GM21576 (cell line): ENCODE measurements at regions not wholly inside any gene's neighbourhood (a gene's known extent, or its start where the extent isn't known, plus 50 kb on each side); places are given as distances from the start of the nearest gene placed in this dataset.

Experiments used
- ATAC-seq: cut with Tn5 transposase; IDR thresholded peaks from one replicate; pipeline ENCODE4 v1.9.1; 2021; ENCODE audit warnings: mild to moderate bottlenecking, moderate library complexity; ENCODE audit not compliant: unreplicated experiment

- ATAC-seq = no peak
Observed at GRCh38 chr6:12645941-12646340, 70.6 kb upstream of the PHACTR1 start.

DNA sequence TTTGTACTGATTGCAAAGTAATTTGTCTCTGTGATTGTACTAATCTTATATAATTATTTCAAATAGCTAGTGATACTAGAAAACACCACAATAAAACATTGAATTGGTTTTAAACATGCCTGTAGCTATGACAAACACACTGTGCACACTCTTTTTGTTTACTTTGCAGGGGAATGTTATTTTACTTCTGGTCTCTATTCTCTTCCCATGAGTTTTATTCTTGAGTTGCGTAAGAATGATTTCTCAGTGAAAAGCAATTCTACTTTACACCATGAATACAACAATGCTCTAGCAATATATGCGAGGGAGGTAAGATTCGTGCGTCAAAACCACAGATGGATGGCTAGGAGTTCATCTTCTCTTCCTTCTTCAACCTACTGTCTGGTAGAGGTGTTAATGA is 68.4 kb upstream of the PHACTR1 start:
- ATAC-seq = no peak

DNA sequence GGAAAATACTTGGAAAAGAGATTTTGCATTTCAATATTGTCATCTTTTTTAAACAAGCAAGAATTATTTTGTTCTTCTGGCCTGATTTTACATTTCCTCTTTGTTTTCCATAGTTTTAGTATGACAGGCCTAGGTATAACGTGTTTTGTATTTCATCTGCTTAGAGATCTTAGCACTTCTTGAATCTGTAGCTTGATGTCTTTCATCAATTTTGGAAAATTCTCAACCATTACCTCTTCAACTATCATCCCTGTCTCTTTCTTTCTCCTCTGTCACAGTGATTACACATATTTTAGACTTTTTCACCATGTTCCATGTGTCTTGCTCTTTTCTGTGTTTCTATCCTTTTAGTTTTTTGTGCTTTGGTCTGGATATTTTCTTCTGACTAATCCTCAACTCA is 67.2 kb upstream of the PHACTR1 start:
- ATAC-seq = no peak

DNA sequence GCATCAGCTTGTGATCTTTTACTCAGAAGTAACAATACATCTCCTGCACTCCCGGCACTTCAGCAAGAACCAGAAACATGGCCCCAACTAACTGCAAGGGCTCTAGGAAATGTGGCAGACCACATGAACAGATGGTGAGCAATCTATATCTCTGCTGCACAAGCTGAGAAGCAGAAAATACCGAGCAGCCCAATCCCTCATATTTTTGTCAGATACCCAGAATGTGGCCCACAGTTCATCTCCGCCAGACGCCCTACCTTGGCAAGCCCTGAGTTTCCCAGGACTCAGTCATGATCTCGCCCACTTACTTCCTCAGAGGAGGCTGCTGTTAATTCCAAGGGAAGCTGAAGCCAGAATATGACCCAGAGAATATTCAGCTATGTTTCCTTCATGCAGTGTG is 63.1 kb upstream of the PHACTR1 start:
- no peak for ATAC-seq

GRCh38 chr6:12654107-12654506 is 62.5 kb upstream of the PHACTR1 start:
- no peak for ATAC-seq

- no peak for ATAC-seq
Observed at GRCh38 chr6:12654514-12654913, 62.1 kb upstream of the PHACTR1 start.

- ATAC-seq = no peak
Observed at GRCh38 chr6:12656906-12657305, 59.7 kb upstream of the PHACTR1 start.

- ATAC-seq = no peak
Observed at GRCh38 chr6:12657884-12658283, 58.7 kb upstream of the PHACTR1 start.

GRCh38 chr6:12661432-12662089 is 55.0 kb upstream of the PHACTR1 start:
- no peak for ATAC-seq
